HG03565 (cell line): ENCODE measurements at regions not wholly inside any gene's neighbourhood (a gene's known extent, or its start where the extent isn't known, plus 50 kb on each side); places are given as distances from the start of the nearest gene placed in this dataset.

Source experiments
- ATAC-seq: cut with Tn5 transposase; IDR thresholded peaks from one replicate; pipeline ENCODE4 v1.9.1; 2021; ENCODE audit warnings: mild to moderate bottlenecking, moderate library complexity; ENCODE audit not compliant: unreplicated experiment

GRCh38 chr3:76061654-76062053 lies 276.3 kb upstream of the ZNF717 start:
- no peak for ATAC-seq

GRCh38 chr3:76063019-76063418 lies 277.7 kb upstream of the ZNF717 start:
- no peak for ATAC-seq

GRCh38 chr3:76063811-76064210 lies 278.5 kb upstream of the ZNF717 start:
- ATAC-seq = no peak

GRCh38 chr3:76065964-76066363 lies 280.6 kb upstream of the ZNF717 start:
- no peak for ATAC-seq

GRCh38 chr3:76078101-76078500 lies 292.8 kb upstream of the ZNF717 start:
- no peak for ATAC-seq

- no peak for ATAC-seq
Measured at GRCh38 chr3:76083992-76084391, 298.6 kb upstream of the ZNF717 start.

- no peak for ATAC-seq
Measured at GRCh38 chr3:76096036-76096435, 310.7 kb upstream of the ZNF717 start.

GRCh38 chr3:76096836-76097588 lies 311.7 kb upstream of the ZNF717 start:
- no peak for ATAC-seq

GRCh38 chr3:76097589-76097969 lies 312.2 kb upstream of the ZNF717 start:
- ATAC-seq = no peak

- no peak for ATAC-seq
Measured at GRCh38 chr3:76099956-76100355, 314.6 kb upstream of the ZNF717 start.

- no peak for ATAC-seq
Measured at GRCh38 chr3:76107935-76108570, 322.7 kb upstream of the ZNF717 start.

- ATAC-seq = no peak
Measured at GRCh38 chr3:76111808-76112207, 326.5 kb upstream of the ZNF717 start.

GRCh38 chr3:76122007-76122406 lies 336.7 kb upstream of the ZNF717 start:
- ATAC-seq = no peak

GRCh38 chr3:76129441-76129840 lies 344.1 kb upstream of the ZNF717 start:
- ATAC-seq = no peak

- ATAC-seq = no peak
Measured at GRCh38 chr3:76131396-76132153, 346.2 kb upstream of the ZNF717 start.

- ATAC-seq = no peak
Measured at GRCh38 chr3:76132154-76132470, 346.8 kb upstream of the ZNF717 start.

- no peak for ATAC-seq
Measured at GRCh38 chr3:76134166-76134565, 348.8 kb upstream of the ZNF717 start.

- no peak for ATAC-seq
Measured at GRCh38 chr3:76138921-76139320, 353.6 kb upstream of the ZNF717 start.

- ATAC-seq = no peak
Measured at GRCh38 chr3:76147846-76148245, 362.5 kb upstream of the ZNF717 start.

GRCh38 chr3:76152028-76152427 lies 366.7 kb upstream of the ZNF717 start:
- ATAC-seq = no peak

- no peak for ATAC-seq
Measured at GRCh38 chr3:76161856-76162255, 376.5 kb upstream of the ZNF717 start.

GRCh38 chr3:76171647-76172046 lies 386.3 kb upstream of the ZNF717 start:
- ATAC-seq = no peak
